Neural cell (in vitro differentiated cells): ENCODE measurements at regions not wholly inside any gene's neighbourhood (a gene's known extent, or its start where the extent isn't known, plus 50 kb on each side); places are given as distances from the start of the nearest gene placed in this dataset.

Experiments
- CTCF ChIP-seq: fragments of 450-650 bp; IDR thresholded peaks from 2 replicates; pipeline ENCODE4 v1.5.1; 2014; ENCODE audit warnings: antibody characterized with exemption, mild to moderate bottlenecking, moderate library complexity; ENCODE audit not compliant: poor library complexity, severe bottlenecking
- EP300 ChIP-seq: fragments of 450-650 bp; conservative IDR thresholded peaks from 2 replicates; pipeline ENCODE4 v1.6.1; 2014; ENCODE audit warnings: antibody characterized with exemption, mild to moderate bottlenecking, moderate library complexity; ENCODE audit not compliant: poor library complexity, severe bottlenecking
- EZH2 ChIP-seq: fragments of 200-600, 300-800 bp; shearing (Covaris generic), sonication (generic); IDR thresholded peaks from 2 replicates; pipeline ENCODE4 v1.6.1; 2014; ENCODE audit warnings: antibody characterized with exemption, low read length, borderline replicate concordance, mild to moderate bottlenecking; ENCODE audit not compliant: insufficient read depth, poor library complexity, severe bottlenecking
- MXI1 ChIP-seq: fragments of 450-650 bp; conservative IDR thresholded peaks from 2 replicates; pipeline ENCODE4 v1.6.1; 2014; ENCODE audit warnings: antibody characterized with exemption, mild to moderate bottlenecking; ENCODE audit not compliant: poor library complexity, severe bottlenecking
- POLR2AphosphoS5 ChIP-seq: IDR thresholded peaks from 2 replicates; pipeline ENCODE4 v1.6.1; 2012
- RAD21 ChIP-seq: fragments of 450-650 bp; conservative IDR thresholded peaks from 2 replicates; pipeline ENCODE4 v1.6.1; 2014; ENCODE audit warnings: antibody characterized with exemption, mild to moderate bottlenecking, moderate library complexity
- REST ChIP-seq: IDR thresholded peaks from 2 replicates; pipeline ENCODE4 v1.6.1; 2012; ENCODE audit warnings: borderline replicate concordance
- SMC3 ChIP-seq: fragments of 450-650 bp; conservative IDR thresholded peaks from 2 replicates; pipeline ENCODE4 v1.6.1; 2014; ENCODE audit warnings: antibody characterized with exemption, mild to moderate bottlenecking, moderate library complexity; ENCODE audit not compliant: poor library complexity
- TAF1 ChIP-seq: IDR thresholded peaks from 2 replicates; pipeline ENCODE4 v1.6.1; 2012; ENCODE audit warnings: low read depth

- no peak for TF ChIP-seq RAD21
- no peak for TF ChIP-seq CTCF
- no peak for TF ChIP-seq EZH2
- TF ChIP-seq POLR2AphosphoS5, result no peak
- no peak for TF ChIP-seq REST
- no peak for TF ChIP-seq SMC3
- no peak for TF ChIP-seq EP300
- TF ChIP-seq MXI1, result no peak
- TF ChIP-seq TAF1, result no peak
Observed at GRCh38 chr14:53884601-53885000, 72.0 kb downstream of the BMP4 start.
